ENCODE measurements at regions not wholly inside any gene's neighbourhood (a gene's known extent, or its start where the extent isn't known, plus 50 kb on each side); places are given as distances from the start of the nearest gene placed in this dataset.

DNA sequence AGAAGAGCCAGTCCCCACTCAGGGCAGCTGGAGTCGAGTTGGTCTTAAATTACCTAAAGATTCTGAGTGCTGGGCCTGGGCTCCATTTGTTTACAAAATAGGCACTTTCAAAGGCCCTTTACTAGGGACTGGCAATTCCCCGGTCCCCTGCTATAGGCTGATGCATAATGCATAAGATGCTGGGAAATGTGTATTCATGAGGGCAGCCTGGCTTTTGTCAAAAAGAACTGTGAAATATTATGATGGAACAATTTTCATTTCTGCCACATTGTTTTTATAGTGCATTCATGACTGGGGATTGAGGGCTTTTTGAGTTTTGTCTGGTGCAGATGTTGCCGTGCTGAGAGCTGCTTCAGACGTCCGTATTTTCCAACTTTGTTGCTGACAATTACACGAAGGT lies 617.0 kb upstream of the CDH5 start:
- no peak overlapping the region for H2BK120ac ChIP-seq (replicated peaks; ENCODE audit: low read depth, low read length)
- peaks cover 0 to 4% (median 0%) of the 10 kb centered on the region in 4 experiments; a peak in 2 of 7 replicates for H3K4me1 ChIP-seq (replicated peaks in 1 of 4; ENCODE audit: control insufficient read depth in 3 of 4, insufficient read depth in 4 of 4, low read length in 3 of 4)
- no peak overlapping the region for H4K5ac ChIP-seq (ENCODE audit: insufficient read length, low read depth, low read length)
- no peak overlapping the region for H2BK20ac ChIP-seq (ENCODE audit: low read length)
- TF ChIP-seq, protein P1, sequence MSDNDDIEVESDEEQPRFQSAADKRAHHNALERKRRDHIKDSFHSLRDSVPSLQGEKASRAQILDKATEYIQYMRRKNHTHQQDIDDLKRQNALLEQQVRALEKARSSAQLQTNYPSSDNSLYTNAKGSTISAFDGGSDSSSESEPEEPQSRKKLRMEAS (IDR thresholded peaks at IDR 0.05) = no peak
- no peak for TF ChIP-seq KDM4A (IDR thresholded peaks at IDR 0.05; ENCODE audit: low read depth, low read length, severe bottlenecking)
- TF ChIP-seq PHF8 (conservative IDR thresholded peaks at IDR 0.05; ENCODE audit: low read depth, low read length) = no peak
- no peak for TF ChIP-seq CBX5 (IDR thresholded peaks at IDR 0.05; ENCODE audit: low read depth, low read length)
- no peak for TF ChIP-seq TAF7 (optimal IDR thresholded peaks at IDR 0.05; ENCODE audit: borderline replicate concordance, low read depth, low read length)
- TF ChIP-seq ASH2L (IDR thresholded peaks at IDR 0.05; ENCODE audit: low read length) = no peak
- TF ChIP-seq SAP30 (IDR thresholded peaks at IDR 0.05; ENCODE audit: insufficient read depth, insufficient replicate concordance, low read length) = no peak
- TF ChIP-seq, protein P2, sequence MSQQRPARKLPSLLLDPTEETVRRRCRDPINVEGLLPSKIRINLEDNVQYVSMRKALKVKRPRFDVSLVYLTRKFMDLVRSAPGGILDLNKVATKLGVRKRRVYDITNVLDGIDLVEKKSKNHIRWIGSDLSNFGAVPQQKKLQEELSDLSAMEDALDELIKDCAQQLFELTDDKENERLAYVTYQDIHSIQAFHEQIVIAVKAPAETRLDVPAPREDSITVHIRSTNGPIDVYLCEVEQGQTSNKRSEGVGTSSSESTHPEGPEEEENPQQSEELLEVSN (IDR thresholded peaks at IDR 0.05) = no peak
- no peak for TF ChIP-seq BCL11A (IDR thresholded peaks at IDR 0.05; ENCODE audit: low read depth in 2 of 2, low read length in 2 of 2)
- no peak for TF ChIP-seq CEBPB (IDR thresholded peaks at IDR 0.05; ENCODE audit: low read depth, low read length)
- no peak for TF ChIP-seq HDAC6 (IDR thresholded peaks at IDR 0.05; ENCODE audit: low read depth, low read length)
- no peak for TF ChIP-seq EP300 (IDR thresholded peaks at IDR 0.05; ENCODE audit: borderline replicate concordance in 1 of 2, low read depth in 2 of 2, low read length in 2 of 2)
- H3K79me2 ChIP-seq (ENCODE audit: control insufficient read depth in 1 of 2, insufficient read depth in 2 of 2, low read length in 2 of 2) = no peaks in the 10 kb centered on the region
- no peak overlapping the region for H2BK15ac ChIP-seq (ENCODE audit: low read length)
- no peaks in the 10 kb centered on the region for H3K79me1 ChIP-seq (ENCODE audit: low read depth, low read length)
- no peak overlapping the region for H3K18ac ChIP-seq (ENCODE audit: extremely low read depth, low read length)
- no peak overlapping the region for H3K56ac ChIP-seq (replicated peaks; ENCODE audit: insufficient read length, low read depth, low read length)
- FAIRE-seq (no peak), DNase-seq (ENCODE audit: low read depth in 1 of 2, low spot score in 2 of 2) (no peak)
- no peak overlapping the region for H2BK5ac ChIP-seq (ENCODE audit: low read depth, low read length)
- no peak overlapping the region for H3K9ac ChIP-seq (replicated peaks in 1 of 4; ENCODE audit: extremely low read depth in 1 of 4, low read depth in 3 of 4, low read length in 3 of 4)
- H2BK12ac ChIP-seq (ENCODE audit: low read depth, low read length) = no peak overlapping the region
- 76% methylated on average over 6 of the region's 6 CpGs; no CpG with 5 or more reads in 1 of the 2 experiments for WGBS, 2 experiments (ENCODE audit: extremely low coverage in 1 of 2, insufficient coverage in 1 of 2, insufficient read length in 1 of 2, insufficient replicate concordance in 2 of 2, low coverage in 1 of 2, low lambda C conversion rate in 2 of 2, missing lambda C conversion rate in 1 of 2)
- H3K9me3 ChIP-seq (ENCODE audit: insufficient read depth in 2 of 2, low read depth in 1 of 2, low read length in 1 of 2) = no peaks in the 10 kb centered on the region
- no peaks in the 10 kb centered on the region; the same call in 1 of the 2 replicates for H3K23me2 ChIP-seq (ENCODE audit: low read depth, low read length)
- H4K91ac ChIP-seq (replicated peaks; ENCODE audit: insufficient read length, low read length) = no peak overlapping the region
- H3K4me3 ChIP-seq (ENCODE audit: extremely low read depth in 1 of 4, insufficient read depth in 2 of 4, low read depth in 3 of 4, low read length in 4 of 4) = no peak overlapping the region
- H3K4me2 ChIP-seq (ENCODE audit: insufficient read depth in 1 of 2, low read depth in 2 of 2, low read length in 2 of 2) = no peak overlapping the region
- H3K4ac ChIP-seq (replicated peaks; ENCODE audit: insufficient read length, low read depth, low read length) = no peak overlapping the region
- no peaks in the 10 kb centered on the region for H3K27me3 ChIP-seq (replicated peaks in 1 of 4; ENCODE audit: control insufficient read depth in 3 of 4, extremely low read depth in 1 of 4, insufficient read depth in 3 of 4, low read length in 3 of 4)
- no peaks in the 10 kb centered on the region for H4K20me1 ChIP-seq (replicated peaks in 1 of 2; ENCODE audit: control insufficient read depth in 1 of 2, insufficient read depth in 2 of 2, low read length in 2 of 2)
- no peak overlapping the region for H2AFZ ChIP-seq (ENCODE audit: low read length)
- no peak overlapping the region for H3K23ac ChIP-seq (ENCODE audit: insufficient read length)
- no peak overlapping the region for H2AK5ac ChIP-seq (ENCODE audit: low read depth, low read length)
- no peaks in the 10 kb centered on the region for H3K36me3 ChIP-seq (ENCODE audit: control insufficient read depth in 2 of 4, insufficient read depth in 4 of 4, low read length in 3 of 4)
- H3K14ac ChIP-seq (ENCODE audit: insufficient read length) = no peak overlapping the region
- ChIA-PET CTCF (ENCODE audit: partially characterized antibody) (interaction anchor here (1.1 to 1.4 kb wide), 2 partner anchors 27 to 44 kb away, joined by 3 to 4 read pairs; no protein-coding TSS in a partner anchor), POLR2A (ENCODE audit: partially characterized antibody) (no interaction called here)
- no peak overlapping the region for H3K27ac ChIP-seq (ENCODE audit: low read depth, low read length)
- H4K8ac ChIP-seq (ENCODE audit: extremely low read depth, insufficient read depth, low read length) = no peak overlapping the region

All from H1 (cell line).